ENCODE measurements at regions not wholly inside any gene's neighbourhood (a gene's known extent, or its start where the extent isn't known, plus 50 kb on each side); places are given as distances from the start of the nearest gene placed in this dataset.

DNA sequence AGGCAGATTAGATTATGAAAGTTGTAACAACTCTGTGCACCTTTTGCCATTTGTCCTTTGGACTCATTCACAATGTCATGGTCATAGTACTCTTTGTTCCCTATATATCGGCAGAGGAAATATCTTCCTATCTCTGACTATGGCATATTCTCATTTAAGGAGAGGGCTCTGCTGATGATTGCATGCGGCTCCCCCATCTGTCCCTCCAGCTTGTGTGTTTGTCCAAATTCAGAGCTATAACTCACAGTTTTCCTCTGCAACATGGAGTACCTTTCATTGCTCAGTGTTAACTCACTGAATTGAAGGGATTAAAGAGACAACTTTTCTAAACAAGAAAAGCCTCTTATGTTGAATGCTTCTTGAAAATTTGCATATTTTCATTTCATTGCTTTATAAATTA lies 145.5 kb downstream of the OTUD1 start:
- TF ChIP-seq NFYA (IDR thresholded peaks at IDR 0.05; ENCODE audit: borderline replicate concordance, low read depth, low read length) = no peak
- TF ChIP-seq, protein P1, sequence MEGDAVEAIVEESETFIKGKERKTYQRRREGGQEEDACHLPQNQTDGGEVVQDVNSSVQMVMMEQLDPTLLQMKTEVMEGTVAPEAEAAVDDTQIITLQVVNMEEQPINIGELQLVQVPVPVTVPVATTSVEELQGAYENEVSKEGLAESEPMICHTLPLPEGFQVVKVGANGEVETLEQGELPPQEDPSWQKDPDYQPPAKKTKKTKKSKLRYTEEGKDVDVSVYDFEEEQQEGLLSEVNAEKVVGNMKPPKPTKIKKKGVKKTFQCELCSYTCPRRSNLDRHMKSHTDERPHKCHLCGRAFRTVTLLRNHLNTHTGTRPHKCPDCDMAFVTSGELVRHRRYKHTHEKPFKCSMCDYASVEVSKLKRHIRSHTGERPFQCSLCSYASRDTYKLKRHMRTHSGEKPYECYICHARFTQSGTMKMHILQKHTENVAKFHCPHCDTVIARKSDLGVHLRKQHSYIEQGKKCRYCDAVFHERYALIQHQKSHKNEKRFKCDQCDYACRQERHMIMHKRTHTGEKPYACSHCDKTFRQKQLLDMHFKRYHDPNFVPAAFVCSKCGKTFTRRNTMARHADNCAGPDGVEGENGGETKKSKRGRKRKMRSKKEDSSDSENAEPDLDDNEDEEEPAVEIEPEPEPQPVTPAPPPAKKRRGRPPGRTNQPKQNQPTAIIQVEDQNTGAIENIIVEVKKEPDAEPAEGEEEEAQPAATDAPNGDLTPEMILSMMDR (IDR thresholded peaks at IDR 0.05 in 2 of 3, conservative IDR thresholded peaks at IDR 0.05 in 1 of 3; ENCODE audit: control insufficient read depth in 2 of 3, extremely low read depth in 1 of 3, insufficient read depth in 1 of 3, low read depth in 3 of 3, low read length in 3 of 3) = no peak
- no peak for TF ChIP-seq TCF12 (IDR thresholded peaks at IDR 0.05; ENCODE audit: low read depth, low read length)
- no peak for TF ChIP-seq ZNF384 (IDR thresholded peaks at IDR 0.05; ENCODE audit: borderline replicate concordance, low read depth, low read length)
- no peak for TF ChIP-seq GABPA (IDR thresholded peaks at IDR 0.05; ENCODE audit: low read depth)
- TF ChIP-seq REST (IDR thresholded peaks at IDR 0.05; ENCODE audit: low read depth, low read length) = no peak
- TF ChIP-seq TAF1 (IDR thresholded peaks at IDR 0.05; ENCODE audit: borderline replicate concordance, low read depth, low read length) = no peak
- TF ChIP-seq CREB1 (IDR thresholded peaks at IDR 0.05; ENCODE audit: low read depth) = no peak
- no peak for TF ChIP-seq RFX5 (IDR thresholded peaks at IDR 0.05; ENCODE audit: low read depth, low read length)
- TF ChIP-seq JUND (IDR thresholded peaks at IDR 0.05; ENCODE audit: low read depth, low read length) = no peak
- TF ChIP-seq NR2C2 (IDR thresholded peaks at IDR 0.05; ENCODE audit: borderline replicate concordance, control insufficient read depth, insufficient read length, low read depth) = no peak
- TF ChIP-seq CHD2 (IDR thresholded peaks at IDR 0.05; ENCODE audit: borderline replicate concordance, low read depth, low read length) = no peak
- TF ChIP-seq SP1 (IDR thresholded peaks at IDR 0.05; ENCODE audit: low read depth, low read length) = no peak

Measured in GM12878 (cell line).